BLaER1 treated with 17β-estradiol and CSF1 and Interleukin-3, amounts not matched to agents 10 nM and 100 nM (cell line): ENCODE measurements at regions not wholly inside any gene's neighbourhood (a gene's known extent, or its start where the extent isn't known, plus 50 kb on each side); places are given as distances from the start of the nearest gene placed in this dataset.
A peak's percentile ranks its signal among the peaks of the same experiment; 100 is the strongest.
"Not testable (repeated sequence)": the region's sequence is repeated elsewhere in the genome, so short reads cannot be mapped to it uniquely, and the experiment has no call there.

Source experiments
- H3K27ac ChIP-seq, 11 experiments: shearing (Covaris generic); formaldehyde crosslinking; 2 replicates each; pipeline ENCODE4 v1.8.1; 2022
- H3K27me3 ChIP-seq, 11 experiments: shearing (Covaris generic); formaldehyde crosslinking; 2 replicates each; pipeline ENCODE4 v1.8.1; 2022
- H3K36me3 ChIP-seq, 11 experiments: shearing (Covaris generic); formaldehyde crosslinking; 2 replicates each; pipeline ENCODE4 v1.8.1; 2022
- H3K4me1 ChIP-seq, 10 experiments: shearing (Covaris generic); formaldehyde crosslinking; 2 replicates each; pipeline ENCODE4 v1.8.1; 2022
- H3K4me2 ChIP-seq, 11 experiments: shearing (Covaris generic); formaldehyde crosslinking; 2 replicates each; pipeline ENCODE4 v1.8.1; 2022
- H3K4me3 ChIP-seq, 10 experiments: shearing (Covaris generic); formaldehyde crosslinking; 2 replicates each; pipeline ENCODE4 v1.8.1; 2022
- H3K9ac ChIP-seq, 11 experiments: shearing (Covaris generic); formaldehyde crosslinking; 2 replicates each; pipeline ENCODE4 v1.8.1; 2022
- H3K9me3 ChIP-seq, 11 experiments: shearing (Covaris generic); formaldehyde crosslinking; replicated peaks in 1 of 11; 2 replicates each; pipeline ENCODE4 v1.8.1; 2022
- H4K20me1 ChIP-seq, 11 experiments: shearing (Covaris generic); formaldehyde crosslinking; 2 replicates each; pipeline ENCODE4 v1.8.1; 2022
- Cebpa-rat ChIP-seq, 11 experiments: shearing (Covaris generic); IDR thresholded peaks; 2 replicates each; pipeline ENCODE4 v1.8.1; 2022

DNA sequence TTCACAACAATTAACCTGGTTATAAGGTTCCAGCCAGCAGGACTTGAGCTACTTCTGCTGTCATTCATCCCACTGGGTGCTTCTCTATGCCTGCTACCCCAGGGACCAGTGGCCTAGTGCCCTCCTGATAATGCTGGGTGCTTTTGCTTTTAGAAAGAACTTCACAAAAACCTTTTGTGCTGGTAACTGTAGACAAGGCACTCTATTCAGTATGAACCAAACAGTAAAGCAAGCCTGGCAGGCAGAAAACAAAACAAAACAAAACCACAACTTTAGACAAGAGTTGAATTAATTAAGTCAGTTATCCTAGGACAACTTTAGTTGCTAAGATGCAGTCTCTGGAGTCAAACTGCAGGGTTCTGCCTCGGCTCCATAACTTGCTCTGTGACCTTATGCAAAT lies 61.9 kb upstream of the ADGRL2 start:
- no peaks in the 10 kb centered on the region for H3K4me1 ChIP-seq
- no peak overlapping the region for H3K9ac ChIP-seq
- TF ChIP-seq Cebpa-rat (IDR thresholded peaks at IDR 0.05) = no peak
- no peak overlapping the region for H3K4me2 ChIP-seq
- H4K20me1 ChIP-seq = no peaks in the 10 kb centered on the region
- no peaks in the 10 kb centered on the region for H3K27me3 ChIP-seq
- H3K27ac ChIP-seq = no peak overlapping the region
- no peaks in the 10 kb centered on the region for H3K9me3 ChIP-seq
- H3K4me3 ChIP-seq = no peak overlapping the region
- H3K36me3 ChIP-seq = no peaks in the 10 kb centered on the region

- H3K4me1 ChIP-seq = no peaks in the 10 kb centered on the region
- no peak overlapping the region for H3K9ac ChIP-seq
- no peaks in the 10 kb centered on the region for H3K27me3 ChIP-seq
- H3K4me3 ChIP-seq = no peak overlapping the region
- H3K9me3 ChIP-seq = no peaks in the 10 kb centered on the region
- TF ChIP-seq Cebpa-rat (IDR thresholded peaks at IDR 0.05) = no peak
- no peaks in the 10 kb centered on the region for H4K20me1 ChIP-seq
- H3K4me2 ChIP-seq = no peak overlapping the region
- no peaks in the 10 kb centered on the region for H3K36me3 ChIP-seq
- no peak overlapping the region for H3K27ac ChIP-seq
Measured at GRCh38 chr1:81733480-81733879, 67.3 kb upstream of the ADGRL2 start.

DNA sequence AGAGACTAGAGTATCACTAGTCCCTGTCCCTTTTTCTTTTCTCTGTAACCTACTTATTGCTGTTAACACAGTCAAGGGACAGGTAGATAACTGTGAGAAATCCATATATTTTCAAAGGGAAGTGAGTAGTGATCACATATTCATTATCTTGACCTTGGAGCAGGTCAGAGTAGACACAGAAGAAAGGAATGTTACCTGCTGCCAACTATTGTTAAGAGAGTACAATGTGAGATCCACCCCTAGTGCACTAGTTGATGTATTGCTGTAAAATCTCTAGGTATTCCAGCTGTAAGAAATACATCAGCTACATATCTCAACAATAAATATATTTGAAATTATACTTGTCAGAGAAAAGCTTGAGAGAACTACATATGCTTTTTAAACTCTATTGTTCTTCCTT lies 68.7 kb upstream of the ADGRL2 start:
- H3K36me3 ChIP-seq = no peaks in the 10 kb centered on the region
- H3K9me3 ChIP-seq = no peaks in the 10 kb centered on the region
- no peak overlapping the region for H3K4me3 ChIP-seq
- no peak overlapping the region for H3K4me2 ChIP-seq
- no peaks in the 10 kb centered on the region for H3K27me3 ChIP-seq
- H3K9ac ChIP-seq = no peak overlapping the region
- TF ChIP-seq Cebpa-rat (IDR thresholded peaks at IDR 0.05) = no peak
- H4K20me1 ChIP-seq = no peaks in the 10 kb centered on the region
- no peak overlapping the region for H3K27ac ChIP-seq
- no peaks in the 10 kb centered on the region for H3K4me1 ChIP-seq

DNA sequence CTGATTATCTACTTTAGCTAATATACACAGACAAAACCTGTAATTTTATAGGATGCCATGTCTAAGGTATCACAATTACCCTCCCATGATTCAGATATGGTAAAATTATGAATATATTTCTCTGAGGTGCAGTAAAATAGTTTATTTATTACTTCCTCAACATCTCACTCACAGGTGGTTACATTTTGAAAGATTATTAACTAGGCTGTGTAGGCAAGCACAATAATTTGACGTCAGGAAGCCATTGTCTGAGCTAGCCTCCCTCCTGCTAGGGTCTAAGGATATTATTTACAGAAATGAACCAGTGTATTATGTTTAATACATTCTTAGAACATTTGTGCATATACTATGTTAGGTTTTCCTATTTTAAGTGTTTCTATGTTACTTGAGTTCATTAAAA lies 69.9 kb upstream of the ADGRL2 start:
- Histone ChIP-seq H4K20me1 (no peaks in the 10 kb centered on the region), H3K27me3 (no peaks in the 10 kb centered on the region), H3K4me1 (no peaks in the 10 kb centered on the region), H3K27ac (no peak overlapping the region), H3K9me3 (no peaks in the 10 kb centered on the region), H3K9ac (no peak overlapping the region), H3K36me3 (no peaks in the 10 kb centered on the region), H3K4me3 (no peak overlapping the region), H3K4me2 (no peak overlapping the region)
- no peak for TF ChIP-seq Cebpa-rat (IDR thresholded peaks at IDR 0.05)

- H3K4me2 ChIP-seq, H3K4me3 ChIP-seq, H3K36me3 ChIP-seq, H3K27ac ChIP-seq, H4K20me1 ChIP-seq, H3K9ac ChIP-seq, H3K4me1 ChIP-seq, H3K9me3 ChIP-seq, H3K27me3 ChIP-seq: not testable (repeated sequence)
Measured at GRCh38 chr1:81730299-81730698, 70.4 kb upstream of the ADGRL2 start.

GRCh38 chr1:81729818-81730217 lies 70.9 kb upstream of the ADGRL2 start:
- TF ChIP-seq Cebpa-rat (IDR thresholded peaks at IDR 0.05) = no peak
- H4K20me1 ChIP-seq = no peaks in the 10 kb centered on the region
- H3K4me3 ChIP-seq = no peak overlapping the region
- no peak overlapping the region for H3K9ac ChIP-seq
- no peaks in the 10 kb centered on the region for H3K27me3 ChIP-seq
- H3K36me3 ChIP-seq = no peaks in the 10 kb centered on the region
- H3K9me3 ChIP-seq = no peaks in the 10 kb centered on the region
- no peak overlapping the region for H3K4me2 ChIP-seq
- H3K27ac ChIP-seq = no peak overlapping the region
- no peaks in the 10 kb centered on the region for H3K4me1 ChIP-seq

DNA sequence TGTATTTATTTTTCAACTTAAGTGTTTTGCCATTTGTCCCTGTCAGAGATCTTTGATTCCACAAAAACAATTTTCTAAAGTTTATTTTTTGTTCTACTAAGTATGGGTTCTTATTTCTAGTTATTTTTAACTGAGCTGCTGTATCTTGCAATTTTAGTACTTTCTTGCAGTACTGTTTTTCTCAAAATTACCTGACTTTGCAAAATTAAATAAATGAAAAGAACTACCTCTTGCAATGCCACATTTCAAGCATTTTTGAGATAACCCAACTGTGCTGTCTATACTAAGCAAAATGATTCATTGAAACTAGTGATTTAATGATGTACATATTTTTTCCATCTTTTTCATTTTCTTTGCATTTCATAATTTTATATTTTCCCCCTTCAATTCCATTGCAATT lies 71.5 kb upstream of the ADGRL2 start:
- Histone ChIP-seq H3K4me2 (no peak overlapping the region), H3K4me3 (no peak overlapping the region), H3K27ac (no peak overlapping the region)

DNA sequence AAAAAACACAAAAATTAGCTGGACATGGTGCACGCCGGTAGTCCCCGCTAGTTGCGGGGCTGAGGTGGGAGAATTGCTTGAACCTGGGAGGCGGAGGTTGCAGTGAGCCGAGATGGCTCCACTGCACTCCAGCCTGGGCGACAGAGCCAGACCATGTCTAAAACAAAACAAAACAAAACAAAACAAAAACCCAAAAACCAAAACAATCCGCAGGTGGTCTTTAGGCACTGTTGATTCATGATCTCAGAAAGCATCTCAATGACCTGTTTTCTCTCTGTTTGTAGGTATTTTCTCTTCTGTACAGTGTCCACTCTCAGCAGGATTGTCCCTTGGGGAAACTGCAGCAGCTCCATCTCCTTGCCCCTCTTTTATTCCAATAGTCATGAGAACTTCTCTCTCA lies 74.9 kb upstream of the ADGRL2 start:
- Histone ChIP-seq H3K4me1 (peaks cover 0 to 6% (median 0%) of the 10 kb centered on the region in 10 experiments; a peak in 2 of 20 replicates), H3K9me3 (0 out of 22 replicates have a peak, but pooled peaks cover 0 to 3% (median 0%) of the 10 kb centered on the region in 11 experiments)

More for the DNA sequence above, 71.5 kb upstream of the ADGRL2 start:
- no peak for TF ChIP-seq Cebpa-rat (IDR thresholded peaks at IDR 0.05)
- Histone ChIP-seq H4K20me1 (no peaks in the 10 kb centered on the region), H3K27me3 (no peaks in the 10 kb centered on the region), H3K36me3 (no peaks in the 10 kb centered on the region), H3K9ac (no peak overlapping the region), H3K9me3 (no peaks in the 10 kb centered on the region), H3K4me1 (no peaks in the 10 kb centered on the region)

GRCh38 chr1:81722631-81723328 lies 78.0 kb upstream of the ADGRL2 start:
- H3K36me3 ChIP-seq, H3K27ac ChIP-seq, H4K20me1 ChIP-seq, H3K4me1 ChIP-seq, H3K9ac ChIP-seq, H3K4me3 ChIP-seq, H3K9me3 ChIP-seq, H3K27me3 ChIP-seq: not testable (repeated sequence)
- H3K4me2 ChIP-seq = peak overlapping the region in 4 of 11 experiments; percentile 0 to 28 (median 8); a peak in 2 of 22 replicates
- peak in 6 of 11 experiments; percentile 26 to 86 (median 58); a peak in 8 of 22 replicates for TF ChIP-seq Cebpa-rat (IDR thresholded peaks at IDR 0.05)

More for the DNA sequence above, 74.9 kb upstream of the ADGRL2 start:
- no peak for TF ChIP-seq Cebpa-rat (IDR thresholded peaks at IDR 0.05)
- H3K4me2 ChIP-seq = no peak overlapping the region
- H3K36me3 ChIP-seq = no peaks in the 10 kb centered on the region
- H3K27ac ChIP-seq = no peak overlapping the region
- no peak overlapping the region for H3K4me3 ChIP-seq
- H3K27me3 ChIP-seq = no peaks in the 10 kb centered on the region
- H3K9ac ChIP-seq = no peak overlapping the region
- H4K20me1 ChIP-seq = no peaks in the 10 kb centered on the region

GRCh38 chr1:81720256-81720655 lies 80.5 kb upstream of the ADGRL2 start:
- not testable (repeated sequence) for H3K36me3 ChIP-seq, H3K9ac ChIP-seq, H3K27ac ChIP-seq, H3K4me3 ChIP-seq, H3K4me2 ChIP-seq, H3K4me1 ChIP-seq, H3K9me3 ChIP-seq, H3K27me3 ChIP-seq, H4K20me1 ChIP-seq
